Fibroblast of lung (primary cell): ENCODE measurements at regions not wholly inside any gene's neighbourhood (a gene's known extent, or its start where the extent isn't known, plus 50 kb on each side); places are given as distances from the start of the nearest gene placed in this dataset.

Experiments used
- EZH2 ChIP-seq: IDR thresholded peaks from 2 replicates; pipeline ENCODE4 v1.5.1; 2012; ENCODE audit warnings: low read length, control low read depth, mild to moderate bottlenecking; ENCODE audit errors: missing control alignments
- TF ChIP-seq, protein P1 (sequence below), 2 donors: IDR thresholded peaks in 1 of 2; conservative IDR thresholded peaks in 1 of 2; 1 replicate in 1 of 2; 2 replicates in 1 of 2; pipeline ENCODE4 v1.5.1; 2011 to 2012; ENCODE audit warnings: low read length in 2 of 2, control low read depth in 1 of 2, inconsistent platforms in 1 of 2, low read depth in 1 of 2, mild to moderate bottlenecking in 1 of 2

DNA sequence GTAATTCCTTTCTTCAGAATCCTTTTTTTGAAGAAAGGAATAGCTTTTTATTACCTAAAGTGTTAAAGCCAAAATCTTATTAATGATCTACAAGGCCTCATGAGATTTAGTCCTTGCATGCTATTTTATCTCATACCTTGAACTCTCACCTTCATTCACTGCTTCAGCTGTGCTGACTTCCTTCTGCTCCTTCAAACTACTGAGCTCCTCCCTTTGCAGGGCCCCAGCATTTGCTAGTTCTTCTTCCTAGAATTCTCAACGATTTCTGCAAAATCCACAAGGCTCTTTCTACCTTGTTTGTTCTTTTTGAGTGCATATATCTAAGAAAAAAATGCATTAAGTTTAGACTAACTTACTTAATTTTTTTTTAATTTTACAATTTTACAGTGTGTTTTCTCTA, 619.5 kb downstream of the EPHA5 start:
- TF ChIP-seq, protein P1, sequence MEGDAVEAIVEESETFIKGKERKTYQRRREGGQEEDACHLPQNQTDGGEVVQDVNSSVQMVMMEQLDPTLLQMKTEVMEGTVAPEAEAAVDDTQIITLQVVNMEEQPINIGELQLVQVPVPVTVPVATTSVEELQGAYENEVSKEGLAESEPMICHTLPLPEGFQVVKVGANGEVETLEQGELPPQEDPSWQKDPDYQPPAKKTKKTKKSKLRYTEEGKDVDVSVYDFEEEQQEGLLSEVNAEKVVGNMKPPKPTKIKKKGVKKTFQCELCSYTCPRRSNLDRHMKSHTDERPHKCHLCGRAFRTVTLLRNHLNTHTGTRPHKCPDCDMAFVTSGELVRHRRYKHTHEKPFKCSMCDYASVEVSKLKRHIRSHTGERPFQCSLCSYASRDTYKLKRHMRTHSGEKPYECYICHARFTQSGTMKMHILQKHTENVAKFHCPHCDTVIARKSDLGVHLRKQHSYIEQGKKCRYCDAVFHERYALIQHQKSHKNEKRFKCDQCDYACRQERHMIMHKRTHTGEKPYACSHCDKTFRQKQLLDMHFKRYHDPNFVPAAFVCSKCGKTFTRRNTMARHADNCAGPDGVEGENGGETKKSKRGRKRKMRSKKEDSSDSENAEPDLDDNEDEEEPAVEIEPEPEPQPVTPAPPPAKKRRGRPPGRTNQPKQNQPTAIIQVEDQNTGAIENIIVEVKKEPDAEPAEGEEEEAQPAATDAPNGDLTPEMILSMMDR (conservative IDR thresholded peaks at IDR 0.05 in 1 of 2, IDR thresholded peaks at IDR 0.05 in 1 of 2; ENCODE audit: low read depth in 1 of 2, low read length in 2 of 2) = no peak
- TF ChIP-seq EZH2 = no peak
